HL-60/S4 treated with retinoic acid at 250 ng/mL for 4 days and 3 days (cell line): ENCODE measurements at regions not wholly inside any gene's neighbourhood (a gene's known extent, or its start where the extent isn't known, plus 50 kb on each side); places are given as distances from the start of the nearest gene placed in this dataset.
"Not testable (repeated sequence)": the region's sequence is repeated elsewhere in the genome, so short reads cannot be mapped to it uniquely, and the experiment has no call there.

Experiments used
- in situ Hi-C: fragments of 300-500 bp; cut with MboI; formaldehyde crosslinking; loops from 2 replicates; pipeline ENCODE4 v1.7.0; 2022; ENCODE audit warnings: low sequenced_read_pairs

DNA sequence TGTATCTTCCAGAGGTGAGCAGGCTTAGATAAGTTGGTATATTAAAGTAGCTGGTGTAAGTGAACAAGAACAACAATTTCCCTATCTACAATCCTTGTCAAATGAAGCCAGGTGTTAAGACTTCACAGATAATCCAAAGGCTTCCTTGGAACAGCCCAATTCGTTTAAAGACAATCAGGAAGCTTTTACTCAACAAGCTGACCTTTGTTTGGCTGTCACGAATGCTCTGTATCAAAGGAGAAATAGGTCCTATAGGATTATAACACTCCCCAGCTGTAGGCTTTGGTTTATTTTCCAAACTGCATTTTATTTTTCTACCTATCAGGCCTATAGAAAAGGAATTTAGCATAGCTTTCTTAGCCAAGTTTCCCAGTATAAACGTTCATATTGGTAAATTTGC, 766.5 kb upstream of the GOT2 start:
- in situ Hi-C loops = no loop called here

DNA sequence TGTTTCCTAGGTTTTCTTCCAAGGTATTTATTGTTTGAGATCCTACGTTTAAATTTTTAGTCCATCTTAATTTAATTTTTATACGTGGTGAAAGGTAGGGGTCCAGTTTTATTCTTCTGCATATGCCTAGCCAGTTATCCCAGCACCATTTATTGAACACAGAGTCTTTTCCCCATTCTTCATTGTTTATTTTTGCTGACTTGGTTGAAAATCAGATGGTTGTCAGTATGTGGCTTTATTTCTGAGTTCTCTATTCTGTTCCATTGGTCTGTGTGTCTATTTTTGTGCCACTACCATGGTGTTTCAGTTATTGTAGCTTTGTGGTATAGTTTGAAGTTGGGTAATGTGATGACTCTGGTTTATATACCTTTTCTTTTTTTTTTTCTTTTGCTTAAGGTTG, 753.0 kb upstream of the GOT2 start:
- in situ Hi-C loops = no loop called here

DNA sequence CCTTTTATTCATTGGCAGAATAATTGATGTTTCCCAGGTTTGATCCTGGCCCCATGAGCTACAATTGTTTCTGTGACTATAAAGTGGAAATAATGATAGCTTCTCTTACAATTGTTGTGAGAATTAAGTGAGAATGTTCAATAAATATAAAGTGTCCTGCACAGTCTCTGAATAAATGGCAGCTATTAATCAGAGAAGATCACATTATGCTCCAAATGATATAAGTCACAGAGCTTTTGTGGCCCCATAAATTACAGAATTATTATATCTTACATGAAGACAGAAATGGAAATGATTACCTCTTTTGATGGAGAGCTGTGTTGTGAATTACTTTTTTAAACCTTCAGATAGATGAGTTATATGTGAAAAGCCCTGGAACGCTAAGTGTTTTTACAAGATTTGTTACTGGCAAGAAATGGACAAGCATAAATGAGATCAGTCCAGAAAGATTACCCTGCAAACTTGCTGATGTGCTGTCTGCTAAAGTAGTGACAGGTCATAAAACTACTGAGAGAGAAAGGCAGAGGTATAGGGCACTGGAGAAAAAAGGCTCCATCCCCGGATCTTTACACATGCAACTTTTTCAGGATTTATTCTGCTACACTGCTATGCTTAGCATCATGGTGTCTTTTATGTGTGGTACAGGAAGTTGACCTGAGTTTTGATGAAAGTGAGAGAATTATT, 750.9 kb upstream of the GOT2 start:
- in situ Hi-C loops = no loop called here

DNA sequence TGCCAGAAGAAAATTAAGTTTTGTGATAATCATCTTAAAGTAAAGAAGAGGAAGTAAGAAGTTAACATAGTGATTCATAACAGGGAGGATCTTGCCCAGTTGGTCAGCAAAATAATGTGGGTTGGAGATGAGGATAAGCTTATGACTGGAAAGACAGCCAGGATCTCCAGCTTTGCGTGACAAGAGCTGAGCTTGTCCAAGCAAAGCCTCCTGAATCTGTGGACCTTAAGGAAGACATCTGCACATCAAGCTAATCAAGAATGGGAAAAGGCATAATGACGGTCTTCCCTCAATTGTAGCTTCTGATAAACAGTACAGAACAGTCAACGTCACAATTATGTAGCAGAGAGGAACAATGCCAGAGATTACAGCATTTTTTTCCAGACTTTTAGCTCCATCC, 744.7 kb upstream of the GOT2 start:
- in situ Hi-C loops = no loop called here

DNA sequence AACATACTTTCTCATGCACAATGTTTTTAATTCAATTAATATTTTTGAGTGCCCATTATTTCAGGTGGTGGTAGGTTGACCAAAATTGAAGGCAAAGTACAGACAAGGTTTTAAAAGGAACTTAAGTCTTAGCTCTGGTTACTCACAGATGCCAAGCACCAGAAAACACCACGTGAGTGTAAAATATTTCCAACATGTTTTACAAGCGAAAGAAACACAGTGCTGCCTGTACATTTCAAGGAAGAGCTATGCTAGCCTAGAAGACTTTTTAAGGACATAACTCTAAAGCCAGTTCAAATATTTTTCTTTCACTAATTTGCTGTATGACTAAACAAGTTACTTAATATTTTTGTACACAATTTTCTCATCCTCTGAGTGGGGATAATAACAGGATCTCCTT, 736.4 kb upstream of the GOT2 start:
- in situ Hi-C loops = no loop called here

DNA sequence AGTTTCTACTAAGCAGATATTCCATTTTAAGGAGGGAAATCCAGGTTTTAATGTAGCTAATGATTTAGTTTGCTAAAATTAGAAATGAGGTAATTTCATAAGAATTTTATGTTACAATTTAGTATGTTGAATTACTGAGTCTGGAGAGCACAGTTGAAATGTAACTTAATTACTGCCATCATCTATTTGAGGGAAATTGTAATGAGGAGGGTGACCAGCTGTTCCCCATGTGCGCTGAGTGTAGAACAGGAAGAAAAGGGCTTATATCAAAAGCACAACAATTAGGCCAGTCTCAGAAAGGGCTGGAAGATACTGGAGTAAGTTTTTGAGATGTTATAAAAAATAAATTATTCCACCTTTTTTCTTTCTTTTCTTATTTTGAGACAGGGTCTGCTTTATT, 735.1 kb upstream of the GOT2 start:
- in situ Hi-C loops = no loop called here

DNA sequence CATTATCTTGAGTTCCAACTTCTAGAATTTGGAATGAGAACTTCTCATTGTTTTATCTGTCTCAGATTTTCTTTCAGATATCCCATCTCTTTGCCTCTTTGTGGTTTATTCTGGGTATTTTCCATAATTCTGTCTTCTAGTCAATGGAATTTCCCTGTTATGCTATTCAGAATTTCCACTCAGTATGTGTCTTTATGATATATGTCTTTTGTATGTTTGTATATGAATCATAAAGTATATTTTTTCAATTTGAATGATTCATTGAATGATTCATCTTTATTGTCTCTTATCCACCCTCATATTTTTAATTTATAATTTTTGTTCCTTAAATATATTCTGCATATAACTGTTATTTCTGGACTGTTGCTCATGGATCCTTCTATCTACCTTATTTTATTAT, 729.7 kb upstream of the GOT2 start:
- in situ Hi-C loops = no loop called here

DNA sequence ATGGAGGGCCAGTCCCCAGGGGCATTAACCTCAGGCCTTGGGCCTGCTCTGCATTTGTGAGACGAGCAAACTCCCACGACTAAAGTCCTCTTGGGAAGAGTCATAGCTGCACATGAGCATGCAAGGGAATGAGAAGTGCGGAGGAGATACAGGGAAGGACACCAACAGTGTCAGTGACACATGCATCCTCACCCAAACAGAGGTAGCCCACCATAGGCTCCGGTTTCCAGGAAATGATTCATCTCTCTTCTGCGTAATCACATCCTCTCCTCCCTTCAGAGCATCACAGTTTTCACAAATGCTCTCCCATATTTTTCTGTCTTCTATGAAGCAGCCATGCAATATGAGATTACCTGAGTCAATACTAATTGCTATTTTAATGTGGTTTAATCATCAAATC, 725.7 kb upstream of the GOT2 start:
- in situ Hi-C loops = no loop called here

DNA sequence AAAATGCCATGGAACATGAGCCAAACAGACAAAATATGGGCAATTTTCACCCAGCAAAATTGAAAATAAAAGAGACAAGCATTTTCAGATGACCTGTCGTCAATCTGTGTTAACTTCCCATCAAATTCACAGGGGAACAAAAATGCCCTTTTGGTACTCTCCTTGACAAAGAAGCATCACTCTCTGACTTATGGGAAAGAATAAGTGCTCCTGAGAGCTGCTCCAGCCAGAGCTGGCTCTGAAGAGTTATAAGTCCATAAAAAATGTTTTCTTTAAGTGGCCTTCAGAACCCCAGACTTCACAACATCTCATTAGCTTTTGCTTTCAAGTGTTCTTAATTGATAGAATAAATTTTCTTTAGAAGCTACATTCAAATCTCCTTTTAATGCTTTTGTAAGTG, 721.4 kb upstream of the GOT2 start:
- in situ Hi-C loops = no loop called here

DNA sequence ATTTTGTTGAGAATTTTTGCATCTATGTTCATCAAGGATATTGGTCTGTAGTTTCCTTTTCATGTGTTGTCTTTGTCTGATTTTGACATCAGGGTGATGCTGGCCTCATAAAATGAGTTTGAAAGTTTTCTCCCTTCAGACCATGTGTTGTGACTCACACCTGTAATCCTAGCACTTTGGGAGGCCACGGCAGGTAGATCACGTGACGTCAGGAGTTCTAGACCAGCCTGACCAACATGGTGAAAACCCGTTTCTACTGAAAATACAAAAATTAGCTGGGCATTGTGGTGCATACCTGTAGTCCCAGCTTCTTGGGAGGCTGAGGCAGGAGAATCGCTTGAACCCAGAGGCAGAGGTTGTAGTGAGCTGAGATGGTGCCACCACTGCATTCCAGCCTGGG, 716.4 kb upstream of the GOT2 start:
- in situ Hi-C loops = not testable (repeated sequence)

DNA sequence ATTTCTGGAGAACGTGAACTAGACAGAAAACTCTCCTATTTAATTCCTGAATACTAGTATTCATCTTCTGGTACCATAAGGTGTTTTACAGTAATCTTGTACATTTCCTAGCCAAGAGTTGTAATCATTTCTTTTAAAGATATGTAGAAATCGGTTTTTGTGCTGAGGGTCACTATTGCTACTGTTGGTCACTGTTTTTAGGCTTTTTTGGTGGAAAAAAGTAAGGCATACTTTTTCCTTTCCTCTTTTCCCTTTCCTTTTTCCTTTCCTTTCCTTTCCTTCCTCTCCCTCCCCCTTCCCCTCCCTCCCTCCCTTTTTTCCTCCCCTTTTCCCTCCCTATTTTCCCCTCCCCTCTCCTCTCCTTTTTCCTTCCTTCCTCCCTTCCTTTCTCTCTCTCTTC, 706.4 kb upstream of the GOT2 start:
- in situ Hi-C loops = no loop called here

DNA sequence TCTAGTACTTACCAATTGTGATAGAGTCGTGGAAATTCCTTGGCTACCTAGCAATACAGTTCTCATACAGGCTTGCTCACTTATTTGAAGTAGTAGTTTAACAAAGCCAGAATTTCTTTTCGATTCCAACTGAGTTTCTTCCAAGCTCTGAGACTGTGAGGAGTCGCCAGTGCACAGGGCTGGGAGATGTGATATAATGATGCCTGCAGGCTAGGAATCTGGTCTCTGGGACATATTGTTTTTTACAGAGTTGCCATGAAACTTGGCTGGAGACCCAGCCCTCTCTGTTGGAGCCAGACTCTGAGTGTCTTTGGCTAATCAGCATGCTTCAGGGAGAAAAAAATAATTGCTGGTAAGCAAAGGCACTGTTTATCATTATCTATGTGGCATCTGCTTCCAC, 698.8 kb upstream of the GOT2 start:
- in situ Hi-C loops = no loop called here

DNA sequence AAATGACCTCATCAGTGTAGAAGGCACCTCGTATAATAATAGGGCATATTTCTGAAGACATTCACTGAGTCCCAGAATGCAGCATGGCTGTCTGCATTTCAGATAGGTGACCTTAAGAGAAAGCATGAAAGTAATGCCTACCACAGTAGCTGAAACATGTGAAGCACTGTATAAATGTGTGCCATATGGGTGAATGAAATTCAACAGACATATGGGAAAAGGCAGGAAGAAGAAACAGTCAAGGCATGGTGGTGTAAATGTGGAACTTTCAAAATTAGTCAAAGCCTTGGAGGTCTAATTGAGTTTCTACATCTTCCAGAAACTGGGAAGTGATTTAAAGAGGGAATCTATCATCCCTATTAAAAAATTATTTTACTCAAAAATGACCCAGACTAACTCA, 698.2 kb upstream of the GOT2 start:
- in situ Hi-C loops = no loop called here

DNA sequence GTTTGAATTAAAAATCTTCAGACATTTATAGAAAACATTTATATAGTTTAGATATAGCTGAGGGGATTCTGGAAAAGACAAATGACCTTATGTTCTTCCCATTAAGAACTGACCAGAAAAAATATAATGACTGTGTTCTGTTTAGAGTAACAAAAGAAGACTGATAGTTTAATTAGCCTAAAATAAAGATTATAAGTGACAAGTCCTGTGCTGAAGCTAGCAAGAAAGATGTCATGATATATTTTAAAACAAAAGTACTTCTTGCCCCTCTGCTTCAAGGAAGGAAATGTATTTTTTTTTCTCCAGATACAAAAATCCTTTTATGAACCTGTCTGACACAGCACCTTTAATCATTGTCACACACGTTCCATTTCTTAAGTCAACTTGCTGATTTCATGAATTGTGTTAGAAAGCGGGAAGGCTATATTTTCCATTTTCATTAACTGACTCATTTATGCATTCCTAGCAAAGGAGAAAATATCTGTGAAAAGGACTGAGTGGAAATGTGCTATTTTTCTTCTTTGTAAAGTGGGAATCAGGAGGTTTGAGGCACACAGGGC, 690.7 kb upstream of the GOT2 start:
- in situ Hi-C loops = no loop called here

DNA sequence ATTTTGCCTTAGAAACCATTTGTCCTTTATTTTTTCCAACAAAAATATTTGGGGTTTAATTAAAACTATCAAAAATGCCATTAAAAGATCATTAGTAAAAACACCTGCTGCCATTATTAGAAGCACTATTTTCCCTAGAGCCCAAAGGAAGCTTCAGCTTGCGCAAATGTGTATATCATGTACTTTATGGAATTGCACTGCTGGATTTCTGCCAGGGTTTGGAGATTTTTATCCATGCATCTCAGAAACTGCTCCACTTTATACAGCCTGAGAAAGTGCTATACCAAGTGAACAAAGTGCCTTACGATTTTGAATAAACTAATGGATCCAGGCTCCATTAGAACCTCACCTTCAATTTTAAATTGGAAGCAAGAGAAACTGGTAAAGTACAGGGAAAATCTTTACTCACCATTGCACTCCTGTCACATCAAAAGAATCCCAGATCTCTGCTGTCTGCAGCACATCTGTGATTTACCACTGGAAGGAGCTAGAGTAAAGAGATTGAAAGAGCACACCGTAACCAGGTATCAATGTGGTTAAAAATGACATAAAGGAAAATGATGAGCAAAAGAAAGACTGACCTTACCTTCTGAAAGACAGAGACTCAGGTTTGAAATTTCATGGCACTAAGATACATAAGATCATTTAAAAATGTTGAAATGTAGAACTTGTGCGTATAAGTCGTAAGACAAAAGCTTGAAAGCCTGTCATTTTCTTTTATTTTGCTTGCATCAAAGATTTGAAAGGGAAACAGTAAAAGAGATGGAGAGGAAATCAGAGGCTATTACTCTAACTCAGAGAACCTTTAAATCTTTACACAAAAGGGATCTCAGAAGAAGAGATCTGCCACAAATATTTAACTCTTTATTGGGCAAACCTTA, 678.1 kb upstream of the GOT2 start:
- in situ Hi-C loops = no loop called here

DNA sequence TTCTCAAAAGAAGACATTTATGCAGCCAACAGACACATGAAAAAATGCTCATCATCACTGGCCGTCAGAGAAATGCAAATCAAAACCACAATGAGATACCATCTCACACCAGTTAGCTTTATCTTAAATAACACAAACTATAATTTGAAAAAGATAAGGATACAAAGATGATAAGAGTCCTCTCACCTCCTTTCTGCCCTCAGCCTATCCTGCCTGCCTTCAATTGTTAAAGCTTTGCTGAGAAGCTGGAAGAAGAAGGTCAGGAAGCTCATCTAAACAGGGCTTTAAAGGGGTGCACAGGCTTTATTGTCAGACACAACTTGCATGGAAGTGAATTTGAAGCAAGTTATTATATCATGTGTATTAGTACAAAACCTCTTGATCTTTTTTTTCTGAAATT, 676.3 kb upstream of the GOT2 start:
- in situ Hi-C loops = no loop called here

DNA sequence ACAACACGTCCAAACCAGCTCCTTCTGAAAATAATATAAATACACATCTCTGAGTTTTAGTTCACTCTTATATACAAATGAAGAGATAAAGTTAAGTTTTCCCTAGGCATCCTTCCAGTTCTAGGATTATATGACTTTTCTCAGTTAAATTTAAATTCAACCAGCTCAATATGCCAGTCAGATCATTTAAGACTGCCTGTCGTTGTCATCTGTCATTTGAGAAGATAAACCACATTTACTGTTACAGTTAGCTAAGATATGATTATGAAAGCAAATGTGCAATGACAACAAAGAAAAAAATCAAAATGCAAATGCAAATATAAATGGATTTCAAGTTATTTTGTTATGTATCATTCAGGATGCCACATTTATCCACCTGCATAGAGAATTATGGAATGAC, 671.7 kb upstream of the GOT2 start:
- in situ Hi-C loops = no loop called here

DNA sequence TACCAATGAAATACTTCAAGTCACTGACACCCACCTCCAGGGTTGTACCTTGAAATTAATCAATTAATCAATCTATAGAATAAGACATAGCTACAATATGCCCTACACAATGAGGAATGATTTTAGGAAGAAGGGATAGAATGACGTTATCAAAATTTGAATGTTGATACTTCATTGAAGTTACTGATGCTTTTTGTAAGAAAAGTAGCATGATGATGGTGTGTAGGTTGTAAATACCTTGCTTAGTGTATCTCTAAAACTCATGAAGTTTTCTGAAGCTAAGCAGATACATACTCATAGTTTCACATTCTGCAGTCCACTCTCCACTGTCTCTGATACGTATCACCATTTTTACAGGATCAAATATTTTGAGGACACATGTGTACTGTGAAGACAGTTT, 670.4 kb upstream of the GOT2 start:
- in situ Hi-C loops = no loop called here

DNA sequence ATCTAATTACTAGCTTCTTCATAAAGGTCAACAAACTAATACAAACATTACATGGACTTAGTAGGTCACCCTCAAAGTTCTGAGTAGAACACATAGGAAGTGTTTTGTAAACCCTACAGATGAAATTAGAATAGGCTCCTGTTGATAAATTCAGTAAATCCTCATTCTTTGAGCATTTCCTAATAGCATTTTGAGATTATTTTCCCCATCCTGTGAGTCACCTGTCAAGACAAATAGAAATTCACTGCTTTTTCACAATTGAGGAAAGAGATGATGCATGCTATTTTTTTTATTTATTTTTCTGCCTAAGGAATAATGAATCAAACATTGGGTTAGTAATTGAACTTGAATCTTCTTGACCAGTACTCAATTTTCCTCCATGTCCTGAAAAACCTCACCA, 666.7 kb upstream of the GOT2 start:
- in situ Hi-C loops = no loop called here

DNA sequence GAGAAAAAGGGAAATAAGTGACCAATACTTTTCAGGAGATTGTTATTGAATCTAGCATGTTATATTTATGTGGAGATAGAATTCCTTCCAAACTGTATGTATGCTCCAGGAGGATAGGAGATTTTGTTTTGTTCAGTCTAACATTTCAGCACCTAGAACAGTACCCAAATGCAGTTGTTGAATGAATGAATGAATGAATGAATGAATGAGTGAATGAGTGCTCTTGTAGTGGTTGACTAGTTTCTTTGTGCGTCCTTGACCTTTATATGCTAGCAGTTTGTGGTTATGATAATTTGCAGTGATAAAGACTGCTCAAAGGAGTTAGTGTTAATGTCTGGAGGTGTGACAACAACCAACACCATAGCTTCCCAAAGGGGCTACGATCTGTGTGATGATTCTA, 663.5 kb upstream of the GOT2 start:
- in situ Hi-C loops = no loop called here

DNA sequence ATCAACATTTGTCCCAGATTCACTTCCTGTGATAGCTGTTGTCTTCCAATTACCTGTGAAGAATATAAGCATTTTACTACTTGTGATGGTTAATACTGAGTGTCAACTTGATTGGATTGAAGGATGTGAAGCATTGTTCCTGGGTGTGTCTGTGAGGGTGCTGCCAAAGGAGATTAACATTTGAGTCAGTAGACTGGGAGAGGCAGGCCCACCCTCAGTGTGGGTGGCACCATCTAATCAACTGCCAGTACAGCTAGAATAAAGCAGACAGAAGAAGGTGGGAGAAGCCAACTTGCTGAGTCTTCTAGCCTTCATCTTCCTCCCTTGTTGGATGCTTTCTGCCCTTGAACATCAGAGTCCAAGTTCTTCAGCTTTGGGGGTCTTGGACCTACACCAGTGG, 660.4 kb upstream of the GOT2 start:
- in situ Hi-C loops = no loop called here

DNA sequence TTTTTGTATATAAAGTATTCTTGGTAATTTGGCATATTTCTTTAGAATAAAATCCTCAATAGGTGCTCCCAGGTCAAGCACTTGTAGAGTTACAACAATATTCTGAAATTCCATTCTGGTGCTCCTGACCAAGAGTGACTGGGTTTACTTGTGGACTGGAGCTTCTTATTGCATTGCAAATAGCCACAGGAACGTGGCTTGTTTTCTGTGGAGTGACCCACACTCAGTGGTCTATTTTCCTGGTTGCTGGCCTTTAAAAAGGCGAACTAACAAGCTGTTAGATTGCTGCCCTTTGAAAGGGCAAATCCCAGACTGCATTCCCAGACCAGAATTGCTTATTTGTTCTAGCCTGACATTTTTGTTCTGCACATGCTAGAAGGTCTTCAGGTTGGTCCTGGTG, 658.8 kb upstream of the GOT2 start:
- in situ Hi-C loops = no loop called here
